RWPE2 (cell line): ENCODE measurements at regions not wholly inside any gene's neighbourhood (a gene's known extent, or its start where the extent isn't known, plus 50 kb on each side); places are given as distances from the start of the nearest gene placed in this dataset.
A peak's percentile ranks its signal among the peaks of the same experiment; 100 is the strongest.

ENCODE experiments used
- ATAC-seq: fragments of 200-7000 bp; cut with Tn5 transposase; 3 replicates; pipeline ENCODE4 v1.9.1; 2021; ENCODE audit warnings: low read depth
- DNase-seq: peaks from one replicate; pipeline ENCODE4 v3.0.0-alpha.2; 2020; ENCODE audit warnings: low spot score
- H3K27ac ChIP-seq: fragments of 450-650 bp; 2 replicates; pipeline ENCODE4 v1.5.1; 2017; ENCODE audit warnings: mild to moderate bottlenecking; ENCODE audit not compliant: poor library complexity, severe bottlenecking
- H3K27me3 ChIP-seq: fragments of 250-450 bp; sonication (Bioruptor Pico); 2 replicates; pipeline ENCODE4 v1.5.1; 2021; ENCODE audit warnings: mild to moderate bottlenecking, moderate library complexity; ENCODE audit not compliant: insufficient read depth, poor library complexity, severe bottlenecking
- H3K36me3 ChIP-seq: fragments of 250-450 bp; sonication (Bioruptor Pico); 2 replicates; pipeline ENCODE4 v1.5.1; 2020; ENCODE audit warnings: low read depth, mild to moderate bottlenecking, moderate library complexity
- H3K4me1 ChIP-seq: fragments of 250-450 bp; sonication (Bioruptor Pico); 2 replicates; pipeline ENCODE4 v1.5.1; 2021; ENCODE audit warnings: mild to moderate bottlenecking, moderate library complexity; ENCODE audit not compliant: insufficient read depth, poor library complexity, severe bottlenecking
- H3K4me3 ChIP-seq: fragments of 250-450 bp; sonication (Bioruptor Pico); 2 replicates; pipeline ENCODE4 v1.5.1; 2021; ENCODE audit warnings: mild to moderate bottlenecking, moderate library complexity; ENCODE audit not compliant: severe bottlenecking
- H3K9me3 ChIP-seq: fragments of 250-450 bp; sonication (Bioruptor Pico); 2 replicates; pipeline ENCODE4 v1.5.1; 2021; ENCODE audit warnings: mild to moderate bottlenecking, moderate library complexity; ENCODE audit not compliant: severe bottlenecking
- TF ChIP-seq, protein P1 (sequence below): fragments of 450-650 bp; IDR thresholded peaks from one replicate; pipeline ENCODE4 v1.5.1; 2017; ENCODE audit warnings: mild to moderate bottlenecking, moderate library complexity; ENCODE audit not compliant: poor library complexity, severe bottlenecking

DNA sequence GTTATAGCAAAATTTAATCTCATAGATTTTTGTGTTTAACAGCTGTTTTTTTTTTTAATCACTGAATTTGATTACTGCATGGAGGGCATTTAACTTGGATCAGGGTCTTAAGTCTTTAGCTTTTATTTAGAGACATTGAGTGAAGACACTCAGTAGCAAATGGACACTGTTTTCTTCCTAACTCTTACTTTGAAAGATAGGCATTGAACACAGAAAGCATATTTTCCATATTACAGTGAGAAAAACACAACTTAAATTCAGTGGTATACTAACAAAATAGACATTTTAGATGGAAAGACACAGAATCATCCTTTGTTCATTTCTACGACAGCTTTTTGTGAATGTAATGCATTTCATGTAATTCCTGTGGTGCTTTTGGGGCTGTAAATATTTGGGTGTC lies 571.8 kb downstream of the PRKD1 start:
- H3K27me3 ChIP-seq: no peaks in the 10 kb centered on the region
- no peaks in the 10 kb centered on the region for H3K36me3 ChIP-seq
- no peak for DNase-seq
- no peak overlapping the region for H3K27ac ChIP-seq
- no peaks in the 10 kb centered on the region for H3K9me3 ChIP-seq
- ATAC-seq: no peak
- TF ChIP-seq, protein P1, sequence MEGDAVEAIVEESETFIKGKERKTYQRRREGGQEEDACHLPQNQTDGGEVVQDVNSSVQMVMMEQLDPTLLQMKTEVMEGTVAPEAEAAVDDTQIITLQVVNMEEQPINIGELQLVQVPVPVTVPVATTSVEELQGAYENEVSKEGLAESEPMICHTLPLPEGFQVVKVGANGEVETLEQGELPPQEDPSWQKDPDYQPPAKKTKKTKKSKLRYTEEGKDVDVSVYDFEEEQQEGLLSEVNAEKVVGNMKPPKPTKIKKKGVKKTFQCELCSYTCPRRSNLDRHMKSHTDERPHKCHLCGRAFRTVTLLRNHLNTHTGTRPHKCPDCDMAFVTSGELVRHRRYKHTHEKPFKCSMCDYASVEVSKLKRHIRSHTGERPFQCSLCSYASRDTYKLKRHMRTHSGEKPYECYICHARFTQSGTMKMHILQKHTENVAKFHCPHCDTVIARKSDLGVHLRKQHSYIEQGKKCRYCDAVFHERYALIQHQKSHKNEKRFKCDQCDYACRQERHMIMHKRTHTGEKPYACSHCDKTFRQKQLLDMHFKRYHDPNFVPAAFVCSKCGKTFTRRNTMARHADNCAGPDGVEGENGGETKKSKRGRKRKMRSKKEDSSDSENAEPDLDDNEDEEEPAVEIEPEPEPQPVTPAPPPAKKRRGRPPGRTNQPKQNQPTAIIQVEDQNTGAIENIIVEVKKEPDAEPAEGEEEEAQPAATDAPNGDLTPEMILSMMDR: no peak
- H3K4me1 ChIP-seq: no peaks in the 10 kb centered on the region
- H3K4me3 ChIP-seq: no peak overlapping the region

GRCh38 chr14:29360656-29361055 lies 567.0 kb downstream of the PRKD1 start:
- no peak overlapping the region for H3K27ac ChIP-seq
- no peaks in the 10 kb centered on the region for H3K36me3 ChIP-seq
- H3K27me3 ChIP-seq: peaks cover 2% of the 10 kb centered on the region
- H3K9me3 ChIP-seq: no peaks in the 10 kb centered on the region
- TF ChIP-seq, protein P1: no peak
- no peak overlapping the region for H3K4me3 ChIP-seq
- DNase-seq (no peak), ATAC-seq (no peak)
- no peaks in the 10 kb centered on the region for H3K4me1 ChIP-seq

DNA sequence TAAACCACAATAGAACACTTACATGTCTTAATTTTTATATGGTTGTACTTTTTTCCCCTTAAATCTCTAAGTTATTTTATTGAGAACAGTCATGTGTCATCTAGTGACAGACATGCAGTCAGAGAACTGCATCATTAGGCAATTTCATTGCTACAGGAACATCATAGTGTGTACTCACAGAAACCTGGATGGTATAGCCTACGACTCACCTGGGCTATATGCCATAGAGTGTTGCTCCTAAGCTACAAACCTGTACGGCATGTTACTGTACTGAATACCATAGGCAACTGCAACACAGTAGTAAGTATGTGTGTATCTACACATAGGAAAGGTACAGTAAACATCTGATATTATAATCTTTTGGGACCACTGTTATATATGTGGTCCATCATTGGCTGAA lies 557.6 kb downstream of the PRKD1 start:
- H3K9me3 ChIP-seq: no peaks in the 10 kb centered on the region
- H3K4me3 ChIP-seq: no peak overlapping the region
- H3K4me1 ChIP-seq: no peaks in the 10 kb centered on the region
- TF ChIP-seq, protein P1: no peak
- no peak overlapping the region for H3K27ac ChIP-seq
- DNase-seq: no peak
- ATAC-seq: peak; percentile 68
- H3K27me3 ChIP-seq: peaks cover 19% of the 10 kb centered on the region
- no peaks in the 10 kb centered on the region for H3K36me3 ChIP-seq

DNA sequence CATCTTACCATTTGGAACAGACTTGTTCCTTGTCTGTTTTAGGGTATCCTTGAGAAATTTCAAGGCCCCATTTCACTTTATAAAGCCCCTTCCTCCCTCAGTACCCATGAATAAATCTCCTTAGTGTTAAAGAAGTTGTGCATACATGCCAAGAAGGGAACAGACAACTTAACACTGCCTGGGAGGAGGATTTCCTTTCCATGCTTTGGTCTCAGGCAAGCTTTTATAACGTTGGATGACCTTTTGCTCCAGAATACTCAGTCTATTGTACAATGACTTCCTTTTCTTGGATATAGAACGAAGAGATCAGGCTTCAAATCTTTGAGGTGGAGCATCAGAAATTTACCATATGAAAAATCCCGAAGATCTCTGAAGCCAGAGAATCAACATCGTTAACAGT lies 551.4 kb downstream of the PRKD1 start:
- H3K36me3 ChIP-seq: no peaks in the 10 kb centered on the region
- H3K27me3 ChIP-seq: peaks cover 16% of the 10 kb centered on the region
- DNase-seq (no peak), ATAC-seq (no peak)
- no peak overlapping the region for H3K27ac ChIP-seq
- TF ChIP-seq, protein P1: no peak
- no peaks in the 10 kb centered on the region for H3K9me3 ChIP-seq
- no peak overlapping the region for H3K4me3 ChIP-seq
- no peaks in the 10 kb centered on the region for H3K4me1 ChIP-seq

DNA sequence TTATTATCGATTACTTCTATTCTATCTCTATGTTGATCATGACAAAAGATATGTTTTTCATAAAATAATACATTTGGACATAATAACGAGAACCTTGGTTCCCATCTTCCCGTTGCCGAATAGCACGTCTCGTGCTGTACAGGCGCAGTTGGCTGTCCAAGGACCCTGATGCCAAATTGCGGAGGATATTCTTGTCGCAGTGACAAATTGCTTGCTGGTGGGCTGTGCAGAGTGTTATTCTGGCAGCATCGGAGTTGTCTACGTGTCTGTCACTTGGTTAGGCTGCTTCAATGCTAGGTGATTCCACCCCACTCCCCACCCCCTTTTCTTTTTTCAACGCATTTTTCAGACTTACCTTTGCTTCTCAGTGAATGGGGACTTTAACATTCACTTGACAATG lies 546.8 kb downstream of the PRKD1 start:
- ATAC-seq: no peak
- H3K4me3 ChIP-seq: no peak overlapping the region
- H3K4me1 ChIP-seq: no peaks in the 10 kb centered on the region
- H3K27me3 ChIP-seq: no peaks in the 10 kb centered on the region
- TF ChIP-seq, protein P1: no peak
- H3K36me3 ChIP-seq: no peaks in the 10 kb centered on the region
- no peaks in the 10 kb centered on the region for H3K9me3 ChIP-seq
- no peak overlapping the region for H3K27ac ChIP-seq
- no peak for DNase-seq
